ENCODE measurements at regions not wholly inside any gene's neighbourhood (a gene's known extent, or its start where the extent isn't known, plus 50 kb on each side); places are given as distances from the start of the nearest gene placed in this dataset.

GRCh38 chr5:61949054-61949678, 356.8 kb upstream of the KIF2A start:
- DNase-seq, result peak in 54 of 58 donors; percentile 9 to 92 (median 59)

- DNase-seq, result peak in 1 of 58 donors; percentile 13
Measured at GRCh38 chr5:61949679-61950435, 356.1 kb upstream of the KIF2A start.

- no peak for DNase-seq
Measured at GRCh38 chr5:61951295-61951694, 354.7 kb upstream of the KIF2A start.

- no peak for DNase-seq
Measured at GRCh38 chr5:61953913-61954312, 352.1 kb upstream of the KIF2A start.

GRCh38 chr5:61964201-61964600, 341.8 kb upstream of the KIF2A start:
- no peak for DNase-seq

- no peak for DNase-seq
Measured at GRCh38 chr5:61965069-61965468, 340.9 kb upstream of the KIF2A start.

- no peak for DNase-seq
Measured at GRCh38 chr5:61965490-61965889, 340.5 kb upstream of the KIF2A start.

- DNase-seq, result no peak
Measured at GRCh38 chr5:61966296-61966955, 339.6 kb upstream of the KIF2A start.

GRCh38 chr5:61966997-61967396, 339.0 kb upstream of the KIF2A start:
- no peak for DNase-seq

- DNase-seq, result no peak
Measured at GRCh38 chr5:61967681-61968080, 338.3 kb upstream of the KIF2A start.

- DNase-seq, result no peak
Measured at GRCh38 chr5:61969347-61969746, 336.7 kb upstream of the KIF2A start.

- no peak for DNase-seq
Measured at GRCh38 chr5:61969755-61970154, 336.3 kb upstream of the KIF2A start.

GRCh38 chr5:61970218-61970617, 335.8 kb upstream of the KIF2A start:
- DNase-seq, result no peak

GRCh38 chr5:61974680-61975079, 331.3 kb upstream of the KIF2A start:
- no peak for DNase-seq

GRCh38 chr5:61981886-61982285, 324.1 kb upstream of the KIF2A start:
- no peak for DNase-seq

GRCh38 chr5:61991430-61991829, 314.6 kb upstream of the KIF2A start:
- DNase-seq, result no peak

- DNase-seq, result no peak
Measured at GRCh38 chr5:61991866-61992265, 314.1 kb upstream of the KIF2A start.

GRCh38 chr5:61993295-61993927, 312.6 kb upstream of the KIF2A start:
- DNase-seq, result no peak

GRCh38 chr5:61994171-61994570, 311.8 kb upstream of the KIF2A start:
- DNase-seq, result no peak

GRCh38 chr5:61995486-61995885, 310.5 kb upstream of the KIF2A start:
- no peak for DNase-seq

- DNase-seq, result no peak
Measured at GRCh38 chr5:61999371-61999770, 306.6 kb upstream of the KIF2A start.

GRCh38 chr5:62000646-62001045, 305.4 kb upstream of the KIF2A start:
- no peak for DNase-seq
